Right lung (tissue), 2 donors: ENCODE measurements at regions not wholly inside any gene's neighbourhood (a gene's known extent, or its start where the extent isn't known, plus 50 kb on each side); places are given as distances from the start of the nearest gene placed in this dataset.
"Not testable (repeated sequence)": the region's sequence is repeated elsewhere in the genome, so short reads cannot be mapped to it uniquely, and the experiment has no call there.

Source experiments
- DNase-seq, 2 donors: peaks; one replicate each; pipeline ENCODE4 v3.0.0-alpha.2; 2013

- DNase-seq: no peak
Measured at GRCh38 chr22:34592123-34592740, 473.7 kb upstream of the ISX start.

- DNase-seq: no peak
Measured at GRCh38 chr22:34599567-34599966, 466.4 kb upstream of the ISX start.

GRCh38 chr22:34604312-34604711 lies 461.6 kb upstream of the ISX start:
- no peak for DNase-seq

GRCh38 chr22:34608106-34608505 lies 457.9 kb upstream of the ISX start:
- no peak for DNase-seq

GRCh38 chr22:34608540-34609115 lies 457.3 kb upstream of the ISX start:
- DNase-seq: no peak

GRCh38 chr22:34609646-34610045 lies 456.3 kb upstream of the ISX start:
- DNase-seq: no peak

GRCh38 chr22:34620161-34620560 lies 445.8 kb upstream of the ISX start:
- DNase-seq: no peak

GRCh38 chr22:34620832-34621231 lies 445.1 kb upstream of the ISX start:
- DNase-seq: no peak

GRCh38 chr22:34622602-34623001 lies 443.4 kb upstream of the ISX start:
- DNase-seq: no peak

GRCh38 chr22:34623580-34623979 lies 442.4 kb upstream of the ISX start:
- DNase-seq: no peak

GRCh38 chr22:34625892-34626291 lies 440.1 kb upstream of the ISX start:
- not testable (repeated sequence) for DNase-seq

- no peak for DNase-seq
Measured at GRCh38 chr22:34638128-34638527, 427.8 kb upstream of the ISX start.

GRCh38 chr22:34639911-34640310 lies 426.0 kb upstream of the ISX start:
- DNase-seq: no peak

GRCh38 chr22:34645375-34645774 lies 420.6 kb upstream of the ISX start:
- no peak for DNase-seq

GRCh38 chr22:34669001-34669400 lies 397.0 kb upstream of the ISX start:
- DNase-seq: no peak

GRCh38 chr22:34683031-34683430 lies 382.9 kb upstream of the ISX start:
- not testable (repeated sequence) for DNase-seq

GRCh38 chr22:34684278-34684677 lies 381.7 kb upstream of the ISX start:
- DNase-seq: not testable (repeated sequence)

- no peak for DNase-seq
Measured at GRCh38 chr22:34687116-34687515, 378.8 kb upstream of the ISX start.

- DNase-seq: no peak
Measured at GRCh38 chr22:34688825-34689224, 377.1 kb upstream of the ISX start.

GRCh38 chr22:34696557-34696956 lies 369.4 kb upstream of the ISX start:
- peak in 1 of 2 donors; percentile 0 for DNase-seq

- no peak for DNase-seq
Measured at GRCh38 chr22:34702279-34702678, 363.7 kb upstream of the ISX start.

- no peak for DNase-seq
Measured at GRCh38 chr22:34709641-34710040, 356.3 kb upstream of the ISX start.

- DNase-seq: no peak
Measured at GRCh38 chr22:34722901-34723300, 343.1 kb upstream of the ISX start.

GRCh38 chr22:34736081-34736480 lies 329.9 kb upstream of the ISX start:
- no peak for DNase-seq
